GM19438 (cell line): ENCODE measurements at regions not wholly inside any gene's neighbourhood (a gene's known extent, or its start where the extent isn't known, plus 50 kb on each side); places are given as distances from the start of the nearest gene placed in this dataset.

Experiments
- ATAC-seq: cut with Tn5 transposase; IDR thresholded peaks from one replicate; pipeline ENCODE4 v1.9.1; 2021; ENCODE audit warnings: low read depth; ENCODE audit not compliant: unreplicated experiment

GRCh38 chr18:59760619-59761600 lies 63.7 kb upstream of the CCBE1 start:
- ATAC-seq = no peak

- no peak for ATAC-seq
Measured at GRCh38 chr18:59760212-59760611, 63.0 kb upstream of the CCBE1 start.

- no peak for ATAC-seq
Measured at GRCh38 chr18:59758837-59759236, 61.6 kb upstream of the CCBE1 start.

GRCh38 chr18:59758106-59758505 lies 60.9 kb upstream of the CCBE1 start:
- no peak for ATAC-seq

- ATAC-seq = no peak
Measured at GRCh38 chr18:59752666-59753065, 55.4 kb upstream of the CCBE1 start.

GRCh38 chr18:59751186-59751585 lies 54.0 kb upstream of the CCBE1 start:
- ATAC-seq = no peak

GRCh38 chr18:59748628-59749360 lies 51.6 kb upstream of the CCBE1 start:
- no peak for ATAC-seq
